BJ (cell line): ENCODE measurements at regions not wholly inside any gene's neighbourhood (a gene's known extent, or its start where the extent isn't known, plus 50 kb on each side); places are given as distances from the start of the nearest gene placed in this dataset.
"Not testable (repeated sequence)": the region's sequence is repeated elsewhere in the genome, so short reads cannot be mapped to it uniquely, and the experiment has no call there.

Source experiments
- CTCF ChIA-PET: fragments of 350-600 bp; formaldehyde crosslinking; extraction: SDS; loops from one replicate; lab custom pipeline; 2021; ENCODE audit warnings: antibody characterized with exemption, inconsistent platforms; lab: Yijun Ruan, JAX
- POLR2A ChIA-PET: fragments of 300-600 bp; sonication (Branson Sonifier 250); formaldehyde crosslinking; extraction: SDS; loops from one replicate; lab custom pipeline; 2021; ENCODE audit warnings: antibody characterized with exemption; lab: Charles Lee
- DNase-seq: peaks from one replicate; pipeline ENCODE4 v3.0.0-alpha.2; 2011; ENCODE audit warnings: low read depth
- H3K27me3 ChIP-seq: 2 replicates; pipeline ENCODE4 v1.6.0; 2011; ENCODE audit warnings: low read length; ENCODE audit not compliant: control insufficient read depth, insufficient read depth
- H3K36me3 ChIP-seq: 2 replicates; pipeline ENCODE4 v1.5.1; 2011; ENCODE audit warnings: low read length; ENCODE audit not compliant: control insufficient read depth, insufficient read depth
- H3K4me3 ChIP-seq: 2 replicates; pipeline ENCODE4 v1.5.1; 2011; ENCODE audit warnings: low read depth, mild to moderate bottlenecking, control low read depth, low read length
- TF ChIP-seq, protein P1 (sequence below): IDR thresholded peaks from 2 replicates; pipeline ENCODE4 v1.5.1; 2011; ENCODE audit warnings: low read depth, mild to moderate bottlenecking, control low read depth, inconsistent platforms, low read length, moderate library complexity; ENCODE audit not compliant: insufficient read depth

DNA sequence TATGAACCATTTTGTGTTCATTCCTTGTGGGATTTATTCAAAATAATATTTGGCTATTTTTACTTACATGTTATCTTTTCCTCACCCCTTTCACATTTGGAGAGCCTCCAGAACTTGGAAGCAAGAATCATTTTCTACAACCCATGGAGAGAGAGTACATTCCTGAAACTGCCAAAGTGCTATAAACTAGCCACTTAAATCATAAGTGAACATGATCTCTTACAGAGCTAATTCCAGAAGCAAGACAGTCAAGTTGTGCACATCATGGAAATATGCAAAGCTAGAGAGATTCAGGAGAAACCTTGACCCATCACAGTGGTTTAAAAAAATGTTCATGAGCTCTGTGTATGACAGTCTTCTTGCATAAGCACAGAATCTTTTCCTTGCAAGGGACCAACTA is 883.6 kb upstream of the C9orf72 start:
- no peak for DNase-seq
- CTCF ChIA-PET: no interaction called here
- Histone ChIP-seq H3K36me3 (no peaks in the 10 kb centered on the region), H3K27me3 (no peaks in the 10 kb centered on the region), H3K4me3 (no peak overlapping the region)
- POLR2A ChIA-PET: no interaction called here
- TF ChIP-seq, protein P1, sequence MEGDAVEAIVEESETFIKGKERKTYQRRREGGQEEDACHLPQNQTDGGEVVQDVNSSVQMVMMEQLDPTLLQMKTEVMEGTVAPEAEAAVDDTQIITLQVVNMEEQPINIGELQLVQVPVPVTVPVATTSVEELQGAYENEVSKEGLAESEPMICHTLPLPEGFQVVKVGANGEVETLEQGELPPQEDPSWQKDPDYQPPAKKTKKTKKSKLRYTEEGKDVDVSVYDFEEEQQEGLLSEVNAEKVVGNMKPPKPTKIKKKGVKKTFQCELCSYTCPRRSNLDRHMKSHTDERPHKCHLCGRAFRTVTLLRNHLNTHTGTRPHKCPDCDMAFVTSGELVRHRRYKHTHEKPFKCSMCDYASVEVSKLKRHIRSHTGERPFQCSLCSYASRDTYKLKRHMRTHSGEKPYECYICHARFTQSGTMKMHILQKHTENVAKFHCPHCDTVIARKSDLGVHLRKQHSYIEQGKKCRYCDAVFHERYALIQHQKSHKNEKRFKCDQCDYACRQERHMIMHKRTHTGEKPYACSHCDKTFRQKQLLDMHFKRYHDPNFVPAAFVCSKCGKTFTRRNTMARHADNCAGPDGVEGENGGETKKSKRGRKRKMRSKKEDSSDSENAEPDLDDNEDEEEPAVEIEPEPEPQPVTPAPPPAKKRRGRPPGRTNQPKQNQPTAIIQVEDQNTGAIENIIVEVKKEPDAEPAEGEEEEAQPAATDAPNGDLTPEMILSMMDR: no peak

DNA sequence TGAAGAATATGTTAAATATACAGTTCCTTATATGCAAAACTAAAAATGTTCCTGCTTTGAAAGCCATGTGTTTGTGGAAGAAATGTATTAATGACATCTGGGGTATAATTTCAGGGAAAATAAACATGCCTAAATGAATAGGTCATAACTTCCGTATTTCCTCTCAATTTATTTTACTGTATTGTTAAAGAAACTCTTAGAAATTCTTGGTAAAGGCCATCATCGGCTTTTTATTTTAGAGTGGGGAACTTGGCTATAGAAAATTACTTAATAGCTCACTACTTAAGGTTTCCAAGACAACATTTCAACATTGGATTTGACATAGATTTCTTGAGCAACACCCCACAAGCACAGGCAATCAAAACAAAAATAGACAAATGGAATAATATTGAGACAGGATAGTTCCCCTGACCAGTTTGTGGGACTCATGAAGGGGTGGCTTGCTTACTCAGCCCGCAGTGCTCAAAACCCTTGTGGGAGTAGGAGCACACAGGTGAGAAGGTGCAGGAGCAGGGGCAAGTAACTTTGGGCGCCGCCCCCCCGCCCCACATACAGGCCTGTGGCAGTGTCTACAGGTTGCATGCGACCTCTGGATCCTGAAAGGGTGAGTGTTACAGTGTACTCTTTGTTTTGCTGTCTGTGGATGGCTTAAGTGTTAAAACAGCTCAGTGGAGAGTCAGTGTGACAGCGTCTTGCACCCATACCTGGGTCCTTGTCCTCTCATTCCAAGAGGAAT is 891.4 kb upstream of the C9orf72 start:
- Histone ChIP-seq H3K27me3 (no peaks in the 10 kb centered on the region), H3K36me3 (no peaks in the 10 kb centered on the region), H3K4me3 (no peak overlapping the region)
- CTCF ChIA-PET: no interaction called here
- DNase-seq: no peak
- TF ChIP-seq, protein P1: no peak
- POLR2A ChIA-PET: no interaction called here

DNA sequence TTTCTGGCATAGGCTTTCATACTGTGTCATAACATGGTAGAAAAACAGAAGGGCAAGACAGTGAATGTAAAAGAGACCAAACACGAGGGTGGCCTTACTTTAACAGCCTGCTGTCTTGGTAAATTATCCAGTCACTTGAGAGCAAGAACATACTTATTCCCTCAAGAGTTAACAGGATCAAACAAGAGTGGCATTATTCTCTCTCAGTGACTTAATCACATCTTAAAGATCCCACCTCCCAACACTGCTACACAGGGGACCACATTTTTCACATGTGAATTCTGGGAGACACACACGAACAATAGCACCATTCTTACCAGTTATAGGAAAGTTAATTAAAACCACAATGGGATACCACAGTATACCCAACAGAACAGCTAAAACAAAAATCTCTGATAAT is 898.0 kb upstream of the C9orf72 start:
- DNase-seq: no peak
- H3K36me3 ChIP-seq: no peaks in the 10 kb centered on the region
- ChIA-PET POLR2A (no interaction called here), CTCF (no interaction called here)
- TF ChIP-seq, protein P1: no peak
- no peaks in the 10 kb centered on the region for H3K27me3 ChIP-seq
- no peak overlapping the region for H3K4me3 ChIP-seq

DNA sequence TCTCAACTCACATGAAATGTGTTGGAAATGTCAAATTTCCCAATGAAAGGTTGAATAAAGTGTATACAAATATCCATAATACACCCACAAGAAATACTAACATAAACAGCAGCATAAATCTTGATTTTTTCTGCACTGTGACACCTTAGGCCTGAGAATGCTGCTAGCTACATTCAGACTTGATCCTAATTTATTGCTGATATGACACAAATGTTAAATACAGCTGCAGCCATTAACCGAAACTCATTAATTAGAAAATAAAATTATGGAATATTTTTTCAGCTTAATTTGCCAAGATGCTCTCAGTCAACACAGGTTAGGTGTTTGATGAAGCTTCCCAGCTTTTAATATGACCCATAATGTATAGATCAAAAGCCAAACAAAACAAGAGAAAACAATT is 914.3 kb upstream of the C9orf72 start:
- POLR2A ChIA-PET: no interaction called here
- no peaks in the 10 kb centered on the region for H3K27me3 ChIP-seq
- CTCF ChIA-PET: no interaction called here
- TF ChIP-seq, protein P1: no peak
- no peak overlapping the region for H3K4me3 ChIP-seq
- no peak for DNase-seq
- no peaks in the 10 kb centered on the region for H3K36me3 ChIP-seq

DNA sequence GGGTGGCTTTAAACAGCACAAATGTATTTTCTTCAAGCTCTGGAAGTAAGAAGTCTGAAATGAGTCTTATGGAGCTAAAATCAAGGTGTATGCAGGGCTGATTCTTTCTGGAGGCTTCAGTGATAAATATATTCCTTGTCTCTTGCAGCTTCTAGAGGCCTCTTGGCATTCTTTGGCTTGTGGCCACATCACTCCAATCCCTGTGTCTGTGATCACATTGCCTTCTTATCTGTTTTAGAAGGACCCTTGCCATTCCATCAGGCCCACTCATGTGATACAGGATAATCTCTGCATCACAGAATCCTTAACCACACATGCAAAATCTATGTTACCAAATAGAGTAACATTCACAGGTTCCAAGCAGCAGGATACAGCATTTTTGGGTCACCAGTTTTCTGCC is 917.8 kb upstream of the C9orf72 start:
- ChIA-PET POLR2A (no interaction called here), CTCF (no interaction called here)
- H3K36me3 ChIP-seq: no peaks in the 10 kb centered on the region
- H3K4me3 ChIP-seq: no peak overlapping the region
- no peaks in the 10 kb centered on the region for H3K27me3 ChIP-seq
- TF ChIP-seq, protein P1: no peak
- DNase-seq: no peak

DNA sequence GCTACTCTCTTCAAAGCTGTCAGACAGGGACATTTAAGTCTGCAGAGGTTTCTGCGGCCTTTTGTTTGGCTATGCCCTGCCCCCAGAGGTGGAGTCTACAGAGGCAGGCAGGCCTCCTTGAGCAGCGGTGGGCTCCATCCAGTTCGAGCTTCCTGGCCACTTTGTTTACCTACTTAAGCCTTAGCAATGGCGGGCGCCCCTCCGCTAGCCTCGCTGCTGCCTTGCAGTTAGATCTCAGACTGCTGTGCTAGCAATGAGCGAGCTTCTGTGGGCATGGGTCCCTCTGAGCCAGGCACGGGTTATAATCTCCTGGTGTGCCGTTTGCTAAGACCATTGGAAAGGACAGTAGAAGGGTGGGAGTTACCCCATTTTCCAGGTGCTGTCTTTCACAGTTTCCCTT is 924.9 kb upstream of the C9orf72 start:
- CTCF ChIA-PET, H3K36me3 ChIP-seq, H3K27me3 ChIP-seq, DNase-seq, H3K4me3 ChIP-seq, POLR2A ChIA-PET: not testable (repeated sequence)
